Panc1 (cell line): ENCODE measurements at regions not wholly inside any gene's neighbourhood (a gene's known extent, or its start where the extent isn't known, plus 50 kb on each side); places are given as distances from the start of the nearest gene placed in this dataset.

Experiments
- ATAC-seq: fragments of 200-7000 bp; cut with Tn5 transposase; 2 replicates; pipeline ENCODE4 v1.9.1; 2020; ENCODE audit warnings: mild to moderate bottlenecking, moderate library complexity
- BruUV-seq: library from RNA; stranded (reverse); fragments of 400-500 nt; replicated peaks from 2 replicates; lab custom pipeline; 2021; lab: Mats Ljungman, UMichigan
- CTCF ChIA-PET: fragments of 300-600 bp; sonication (Branson Sonifier 250); formaldehyde crosslinking; loops from one replicate; lab custom pipeline; 2022; ENCODE audit warnings: antibody characterized with exemption; lab: Charles Lee
- POLR2A ChIA-PET: fragments of 300-600 bp; sonication (Branson Sonifier 250); formaldehyde crosslinking; loops from one replicate; lab custom pipeline; 2022; ENCODE audit warnings: antibody characterized with exemption; lab: Charles Lee
- DNase-seq: peaks from one replicate; pipeline ENCODE4 v3.0.0-alpha.2; 2010; ENCODE audit warnings: low read depth, low spot score
- H3K27ac ChIP-seq: 2 replicates; pipeline ENCODE4 v1.5.1; 2011; ENCODE audit warnings: mild to moderate bottlenecking, low read length, inconsistent platforms
- H3K27me3 ChIP-seq: fragments of 200-500 bp; sonication (Bioruptor generic); 2 replicates; pipeline ENCODE4 v1.6.0; 2014; ENCODE audit warnings: low read length, inconsistent platforms; ENCODE audit not compliant: control insufficient read depth, insufficient read depth
- H3K36me3 ChIP-seq: fragments of 200-500 bp; sonication (Bioruptor generic); 2 replicates; pipeline ENCODE4 v1.5.1; 2014; ENCODE audit warnings: inconsistent platforms, mild to moderate bottlenecking, low read length, moderate library complexity; ENCODE audit not compliant: control insufficient read depth, insufficient read depth
- H3K4me1 ChIP-seq: 2 replicates; pipeline ENCODE4 v1.5.1; 2011; ENCODE audit warnings: inconsistent platforms, mild to moderate bottlenecking, low read length, moderate library complexity; ENCODE audit not compliant: control insufficient read depth, insufficient read depth
- H3K4me3 ChIP-seq, 2 experiments: 2 replicates each; pipeline ENCODE4 v1.5.1; 2011 to 2012; ENCODE audit warnings: low read depth in 2 of 2, low read length in 2 of 2, mild to moderate bottlenecking in 2 of 2, inconsistent platforms in 1 of 2, moderate library complexity in 1 of 2
- H3K9me3 ChIP-seq: fragments of 200-500 bp; sonication (Bioruptor generic); 2 replicates; pipeline ENCODE4 v1.5.1; 2014; ENCODE audit warnings: low read depth, mild to moderate bottlenecking, inconsistent platforms, low read length, moderate library complexity; ENCODE audit not compliant: control insufficient read depth, insufficient read depth
- CTCF ChIP-seq: fragments of 450-650 bp; IDR thresholded peaks from 2 replicates; pipeline ENCODE4 v1.5.1; 2017; ENCODE audit warnings: mild to moderate bottlenecking
- POLR2AphosphoS5 ChIP-seq: IDR thresholded peaks from 2 replicates; pipeline ENCODE4 v1.6.1; 2012; ENCODE audit warnings: mild to moderate bottlenecking, low read depth, low read length, moderate library complexity
- REST ChIP-seq, 2 experiments: IDR thresholded peaks; 2 replicates each; pipeline ENCODE4 v1.6.1; 2011 to 2012; ENCODE audit warnings: low read depth in 2 of 2, control low read depth in 1 of 2, low read length in 1 of 2, mild to moderate bottlenecking in 1 of 2, moderate library complexity in 1 of 2; ENCODE audit not compliant: insufficient read depth in 1 of 2
- SIN3A ChIP-seq: IDR thresholded peaks from 2 replicates; pipeline ENCODE4 v1.6.1; 2012; ENCODE audit warnings: low read depth, mild to moderate bottlenecking, low read length, moderate library complexity, borderline replicate concordance; ENCODE audit not compliant: insufficient read depth
- TCF7L2 ChIP-seq: IDR thresholded peaks from 2 replicates; pipeline ENCODE4 v1.6.1; 2011; ENCODE audit warnings: mild to moderate bottlenecking, low read depth, low read length, inconsistent platforms
- in situ Hi-C: cut with HindIII; loops from 2 replicates; pipeline ENCODE4 v1.10.0; 2016; ENCODE audit warnings: low sequenced_read_pairs, low pct_unique_long_range_greater_than_20kb
- intact Hi-C: fragments of 100-400 bp; cut with micrococcal nuclease; formaldehyde crosslinking; loops from one replicate; pipeline ENCODE4 v1.10.0; 2022; ENCODE audit not compliant: unreplicated experiment

- Histone ChIP-seq H3K36me3 (no peaks in the 10 kb centered on the region), H3K4me3 (no peak overlapping the region), H3K9me3 (no peaks in the 10 kb centered on the region), H3K27ac (no peak overlapping the region), H3K4me1 (no peaks in the 10 kb centered on the region), H3K27me3 (no peaks in the 10 kb centered on the region)
- CTCF ChIA-PET, result no interaction called here
- DNase-seq (no peak), ATAC-seq (no peak)
- intact Hi-C loops (no loop called here), in situ Hi-C loops (no loop called here)
- POLR2A ChIA-PET, result no interaction called here
- TF ChIP-seq SIN3A, result no peak
- no peak for TF ChIP-seq CTCF
- TF ChIP-seq TCF7L2, result no peak
- BruUV-seq, result no TSS peak
Measured at GRCh38 chr4:11074581-11075241, 354.0 kb downstream of the HS3ST1 start.

GRCh38 chr4:11073621-11074051 is 355.1 kb downstream of the HS3ST1 start:
- no peaks in the 10 kb centered on the region for H3K4me1 ChIP-seq
- in situ Hi-C loops (no loop called here), intact Hi-C loops (no loop called here)
- BruUV-seq, result no TSS peak
- ATAC-seq, result no peak
- no peak overlapping the region for H3K4me3 ChIP-seq
- no peak for TF ChIP-seq REST (IDR thresholded peaks at IDR 0.05; ENCODE audit: insufficient read depth in 1 of 2, low read depth in 2 of 2, low read length in 1 of 2)
- no peak for TF ChIP-seq CTCF
- no peak for TF ChIP-seq TCF7L2
- no peak for TF ChIP-seq POLR2AphosphoS5
- TF ChIP-seq SIN3A, result no peak
- no peaks in the 10 kb centered on the region for H3K27me3 ChIP-seq
- POLR2A ChIA-PET, result no interaction called here
- no peaks in the 10 kb centered on the region for H3K9me3 ChIP-seq
- H3K27ac ChIP-seq, result no peak overlapping the region
- CTCF ChIA-PET, result no interaction called here
- DNase-seq, result no peak
- no peaks in the 10 kb centered on the region for H3K36me3 ChIP-seq
